GM23338 (cell line): ENCODE measurements at regions not wholly inside any gene's neighbourhood (a gene's known extent, or its start where the extent isn't known, plus 50 kb on each side); places are given as distances from the start of the nearest gene placed in this dataset.

Experiments used
- CREB1 ChIP-seq: fragments of 250-450 bp; sonication (Bioruptor Pico); IDR thresholded peaks from 2 replicates; pipeline ENCODE4 v1.5.0; 2020; ENCODE audit warnings: low read depth, mild to moderate bottlenecking, moderate library complexity
- EZH2 ChIP-seq: fragments of 200-600 bp; sonication (generic); IDR thresholded peaks from one replicate; pipeline ENCODE4 v1.8.0; 2017; ENCODE audit warnings: antibody characterized with exemption, mild to moderate bottlenecking, low read depth; ENCODE audit not compliant: unreplicated experiment
- EZH2phosphoT487 ChIP-seq: fragments of 200-600 bp; sonication (generic); IDR thresholded peaks from one replicate; pipeline ENCODE4 v1.8.1; 2018; ENCODE audit warnings: antibody characterized with exemption; ENCODE audit not compliant: unreplicated experiment
- JUNB ChIP-seq: IDR thresholded peaks from one replicate; pipeline ENCODE4 v1.6.1; 2016; ENCODE audit warnings: antibody characterized with exemption; ENCODE audit not compliant: unreplicated experiment
- NANOG ChIP-seq: IDR thresholded peaks from 2 replicates; pipeline ENCODE4 v1.6.1; 2016; ENCODE audit warnings: antibody characterized with exemption, borderline replicate concordance
- POLR2AphosphoS5 ChIP-seq: IDR thresholded peaks from 2 replicates; pipeline ENCODE4 v1.6.1; 2016; ENCODE audit warnings: antibody characterized with exemption, low read depth
- STAT1 ChIP-seq: IDR thresholded peaks from one replicate; pipeline ENCODE4 v1.6.1; 2016; ENCODE audit warnings: antibody characterized with exemption; ENCODE audit not compliant: unreplicated experiment
- ZNF114 ChIP-seq: fragments of 250-450 bp; sonication (Bioruptor Pico); IDR thresholded peaks from 2 replicates; pipeline ENCODE4 v1.5.0; 2020; ENCODE audit warnings: mild to moderate bottlenecking, moderate library complexity
- TF ChIP-seq, protein P1 (sequence below), 2 experiments: fragments of 200-600 bp in 1 of 2; sonication (generic) in 1 of 2; conservative IDR thresholded peaks; 2 replicates each; pipeline versions ENCODE4 v1.5.1 to v1.6.1; 2016 to 2017; ENCODE audit warnings: antibody characterized with exemption in 2 of 2, low read depth in 2 of 2, mild to moderate bottlenecking in 2 of 2, moderate library complexity in 1 of 2
- TF ChIP-seq, protein P2 (sequence below): IDR thresholded peaks from 2 replicates; pipeline ENCODE4 v1.6.1; 2016; ENCODE audit warnings: antibody characterized with exemption
- TF ChIP-seq, protein P3 (sequence below): IDR thresholded peaks from one replicate; pipeline ENCODE4 v1.6.1; 2018; ENCODE audit warnings: antibody characterized with exemption; ENCODE audit not compliant: unreplicated experiment
- TF ChIP-seq, protein P4 (sequence below): fragments of 250-450 bp; sonication (Bioruptor Pico); IDR thresholded peaks from 2 replicates; pipeline ENCODE4 v1.5.0; 2020; ENCODE audit warnings: mild to moderate bottlenecking, moderate library complexity

DNA sequence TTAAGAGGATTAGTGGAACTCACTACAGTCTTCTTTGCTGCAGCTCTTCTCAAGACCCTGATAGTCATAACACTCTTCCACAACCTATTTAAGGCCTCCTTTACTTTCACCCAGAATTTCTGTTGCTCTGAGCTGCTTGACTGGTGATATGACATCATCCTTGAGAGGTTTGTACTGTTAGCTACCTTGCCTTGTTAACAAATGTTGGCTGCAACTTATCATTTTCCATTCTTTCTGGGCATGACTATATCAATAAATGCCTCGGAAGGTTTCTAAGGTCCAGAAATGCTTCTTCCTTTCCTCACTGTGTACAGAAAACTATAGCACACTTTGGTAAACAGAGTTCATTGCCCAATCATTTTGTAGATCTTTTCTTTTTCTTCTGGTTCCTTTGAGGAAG, 1292.2 kb upstream of the TMPRSS15 start:
- TF ChIP-seq EZH2 (no peak), POLR2AphosphoS5 (no peak), CREB1 (CRISPR knock-in tag) (no peak), EZH2phosphoT487 (no peak), STAT1 (no peak), NANOG (no peak), ZNF114 (no peak), JUNB (no peak)
- TF ChIP-seq, protein P1, sequence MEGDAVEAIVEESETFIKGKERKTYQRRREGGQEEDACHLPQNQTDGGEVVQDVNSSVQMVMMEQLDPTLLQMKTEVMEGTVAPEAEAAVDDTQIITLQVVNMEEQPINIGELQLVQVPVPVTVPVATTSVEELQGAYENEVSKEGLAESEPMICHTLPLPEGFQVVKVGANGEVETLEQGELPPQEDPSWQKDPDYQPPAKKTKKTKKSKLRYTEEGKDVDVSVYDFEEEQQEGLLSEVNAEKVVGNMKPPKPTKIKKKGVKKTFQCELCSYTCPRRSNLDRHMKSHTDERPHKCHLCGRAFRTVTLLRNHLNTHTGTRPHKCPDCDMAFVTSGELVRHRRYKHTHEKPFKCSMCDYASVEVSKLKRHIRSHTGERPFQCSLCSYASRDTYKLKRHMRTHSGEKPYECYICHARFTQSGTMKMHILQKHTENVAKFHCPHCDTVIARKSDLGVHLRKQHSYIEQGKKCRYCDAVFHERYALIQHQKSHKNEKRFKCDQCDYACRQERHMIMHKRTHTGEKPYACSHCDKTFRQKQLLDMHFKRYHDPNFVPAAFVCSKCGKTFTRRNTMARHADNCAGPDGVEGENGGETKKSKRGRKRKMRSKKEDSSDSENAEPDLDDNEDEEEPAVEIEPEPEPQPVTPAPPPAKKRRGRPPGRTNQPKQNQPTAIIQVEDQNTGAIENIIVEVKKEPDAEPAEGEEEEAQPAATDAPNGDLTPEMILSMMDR (conservative IDR thresholded peaks at IDR 0.05; ENCODE audit: low read depth in 2 of 2) = no peak
- TF ChIP-seq, protein P2, sequence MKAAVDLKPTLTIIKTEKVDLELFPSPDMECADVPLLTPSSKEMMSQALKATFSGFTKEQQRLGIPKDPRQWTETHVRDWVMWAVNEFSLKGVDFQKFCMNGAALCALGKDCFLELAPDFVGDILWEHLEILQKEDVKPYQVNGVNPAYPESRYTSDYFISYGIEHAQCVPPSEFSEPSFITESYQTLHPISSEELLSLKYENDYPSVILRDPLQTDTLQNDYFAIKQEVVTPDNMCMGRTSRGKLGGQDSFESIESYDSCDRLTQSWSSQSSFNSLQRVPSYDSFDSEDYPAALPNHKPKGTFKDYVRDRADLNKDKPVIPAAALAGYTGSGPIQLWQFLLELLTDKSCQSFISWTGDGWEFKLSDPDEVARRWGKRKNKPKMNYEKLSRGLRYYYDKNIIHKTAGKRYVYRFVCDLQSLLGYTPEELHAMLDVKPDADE = no peak
- TF ChIP-seq, protein P3, sequence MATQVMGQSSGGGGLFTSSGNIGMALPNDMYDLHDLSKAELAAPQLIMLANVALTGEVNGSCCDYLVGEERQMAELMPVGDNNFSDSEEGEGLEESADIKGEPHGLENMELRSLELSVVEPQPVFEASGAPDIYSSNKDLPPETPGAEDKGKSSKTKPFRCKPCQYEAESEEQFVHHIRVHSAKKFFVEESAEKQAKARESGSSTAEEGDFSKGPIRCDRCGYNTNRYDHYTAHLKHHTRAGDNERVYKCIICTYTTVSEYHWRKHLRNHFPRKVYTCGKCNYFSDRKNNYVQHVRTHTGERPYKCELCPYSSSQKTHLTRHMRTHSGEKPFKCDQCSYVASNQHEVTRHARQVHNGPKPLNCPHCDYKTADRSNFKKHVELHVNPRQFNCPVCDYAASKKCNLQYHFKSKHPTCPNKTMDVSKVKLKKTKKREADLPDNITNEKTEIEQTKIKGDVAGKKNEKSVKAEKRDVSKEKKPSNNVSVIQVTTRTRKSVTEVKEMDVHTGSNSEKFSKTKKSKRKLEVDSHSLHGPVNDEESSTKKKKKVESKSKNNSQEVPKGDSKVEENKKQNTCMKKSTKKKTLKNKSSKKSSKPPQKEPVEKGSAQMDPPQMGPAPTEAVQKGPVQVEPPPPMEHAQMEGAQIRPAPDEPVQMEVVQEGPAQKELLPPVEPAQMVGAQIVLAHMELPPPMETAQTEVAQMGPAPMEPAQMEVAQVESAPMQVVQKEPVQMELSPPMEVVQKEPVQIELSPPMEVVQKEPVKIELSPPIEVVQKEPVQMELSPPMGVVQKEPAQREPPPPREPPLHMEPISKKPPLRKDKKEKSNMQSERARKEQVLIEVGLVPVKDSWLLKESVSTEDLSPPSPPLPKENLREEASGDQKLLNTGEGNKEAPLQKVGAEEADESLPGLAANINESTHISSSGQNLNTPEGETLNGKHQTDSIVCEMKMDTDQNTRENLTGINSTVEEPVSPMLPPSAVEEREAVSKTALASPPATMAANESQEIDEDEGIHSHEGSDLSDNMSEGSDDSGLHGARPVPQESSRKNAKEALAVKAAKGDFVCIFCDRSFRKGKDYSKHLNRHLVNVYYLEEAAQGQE = no peak
- TF ChIP-seq, protein P4, sequence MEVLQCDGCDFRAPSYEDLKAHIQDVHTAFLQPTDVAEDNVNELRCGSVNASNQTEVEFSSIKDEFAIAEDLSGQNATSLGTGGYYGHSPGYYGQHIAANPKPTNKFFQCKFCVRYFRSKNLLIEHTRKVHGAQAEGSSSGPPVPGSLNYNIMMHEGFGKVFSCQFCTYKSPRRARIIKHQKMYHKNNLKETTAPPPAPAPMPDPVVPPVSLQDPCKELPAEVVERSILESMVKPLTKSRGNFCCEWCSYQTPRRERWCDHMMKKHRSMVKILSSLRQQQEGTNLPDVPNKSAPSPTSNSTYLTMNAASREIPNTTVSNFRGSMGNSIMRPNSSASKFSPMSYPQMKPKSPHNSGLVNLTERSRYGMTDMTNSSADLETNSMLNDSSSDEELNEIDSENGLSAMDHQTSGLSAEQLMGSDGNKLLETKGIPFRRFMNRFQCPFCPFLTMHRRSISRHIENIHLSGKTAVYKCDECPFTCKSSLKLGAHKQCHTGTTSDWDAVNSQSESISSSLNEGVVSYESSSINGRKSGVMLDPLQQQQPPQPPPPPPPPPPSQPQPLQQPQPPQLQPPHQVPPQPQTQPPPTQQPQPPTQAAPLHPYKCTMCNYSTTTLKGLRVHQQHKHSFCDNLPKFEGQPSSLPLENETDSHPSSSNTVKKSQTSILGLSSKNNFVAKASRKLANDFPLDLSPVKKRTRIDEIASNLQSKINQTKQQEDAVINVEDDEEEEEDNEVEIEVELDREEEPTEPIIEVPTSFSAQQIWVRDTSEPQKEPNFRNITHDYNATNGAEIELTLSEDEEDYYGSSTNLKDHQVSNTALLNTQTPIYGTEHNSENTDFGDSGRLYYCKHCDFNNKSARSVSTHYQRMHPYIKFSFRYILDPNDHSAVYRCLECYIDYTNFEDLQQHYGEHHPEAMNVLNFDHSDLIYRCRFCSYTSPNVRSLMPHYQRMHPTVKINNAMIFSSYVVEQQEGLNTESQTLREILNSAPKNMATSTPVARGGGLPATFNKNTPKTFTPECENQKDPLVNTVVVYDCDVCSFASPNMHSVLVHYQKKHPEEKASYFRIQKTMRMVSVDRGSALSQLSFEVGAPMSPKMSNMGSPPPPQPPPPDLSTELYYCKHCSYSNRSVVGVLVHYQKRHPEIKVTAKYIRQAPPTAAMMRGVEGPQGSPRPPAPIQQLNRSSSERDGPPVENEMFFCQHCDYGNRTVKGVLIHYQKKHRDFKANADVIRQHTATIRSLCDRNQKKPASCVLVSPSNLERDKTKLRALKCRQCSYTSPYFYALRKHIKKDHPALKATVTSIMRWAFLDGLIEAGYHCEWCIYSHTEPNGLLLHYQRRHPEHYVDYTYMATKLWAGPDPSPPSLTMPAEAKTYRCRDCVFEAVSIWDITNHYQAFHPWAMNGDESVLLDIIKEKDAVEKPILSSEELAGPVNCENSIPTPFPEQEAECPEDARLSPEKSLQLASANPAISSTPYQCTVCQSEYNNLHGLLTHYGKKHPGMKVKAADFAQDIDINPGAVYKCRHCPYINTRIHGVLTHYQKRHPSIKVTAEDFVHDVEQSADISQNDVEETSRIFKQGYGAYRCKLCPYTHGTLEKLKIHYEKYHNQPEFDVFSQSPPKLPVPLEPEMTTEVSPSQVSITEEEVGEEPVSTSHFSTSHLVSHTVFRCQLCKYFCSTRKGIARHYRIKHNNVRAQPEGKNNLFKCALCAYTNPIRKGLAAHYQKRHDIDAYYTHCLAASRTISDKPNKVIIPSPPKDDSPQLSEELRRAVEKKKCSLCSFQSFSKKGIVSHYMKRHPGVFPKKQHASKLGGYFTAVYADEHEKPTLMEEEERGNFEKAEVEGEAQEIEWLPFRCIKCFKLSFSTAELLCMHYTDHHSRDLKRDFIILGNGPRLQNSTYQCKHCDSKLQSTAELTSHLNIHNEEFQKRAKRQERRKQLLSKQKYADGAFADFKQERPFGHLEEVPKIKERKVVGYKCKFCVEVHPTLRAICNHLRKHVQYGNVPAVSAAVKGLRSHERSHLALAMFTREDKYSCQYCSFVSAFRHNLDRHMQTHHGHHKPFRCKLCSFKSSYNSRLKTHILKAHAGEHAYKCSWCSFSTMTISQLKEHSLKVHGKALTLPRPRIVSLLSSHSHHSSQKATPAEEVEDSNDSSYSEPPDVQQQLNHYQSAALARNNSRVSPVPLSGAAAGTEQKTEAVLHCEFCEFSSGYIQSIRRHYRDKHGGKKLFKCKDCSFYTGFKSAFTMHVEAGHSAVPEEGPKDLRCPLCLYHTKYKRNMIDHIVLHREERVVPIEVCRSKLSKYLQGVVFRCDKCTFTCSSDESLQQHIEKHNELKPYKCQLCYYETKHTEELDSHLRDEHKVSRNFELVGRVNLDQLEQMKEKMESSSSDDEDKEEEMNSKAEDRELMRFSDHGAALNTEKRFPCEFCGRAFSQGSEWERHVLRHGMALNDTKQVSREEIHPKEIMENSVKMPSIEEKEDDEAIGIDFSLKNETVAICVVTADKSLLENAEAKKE = no peak
